AG10803 (cell line): ENCODE measurements at regions not wholly inside any gene's neighbourhood (a gene's known extent, or its start where the extent isn't known, plus 50 kb on each side); places are given as distances from the start of the nearest gene placed in this dataset.

ENCODE experiments used
- DNase-seq: peaks from one replicate; pipeline ENCODE4 v3.0.0; 2010; ENCODE audit warnings: low read depth
- H3K4me3 ChIP-seq: 2 replicates; pipeline ENCODE4 v1.5.1; 2011; ENCODE audit warnings: mild to moderate bottlenecking, low read length, control low read depth
- CTCF ChIP-seq: conservative IDR thresholded peaks from 2 replicates; pipeline ENCODE4 v1.5.1; 2011; ENCODE audit warnings: mild to moderate bottlenecking, low read length, control low read depth, inconsistent platforms

- no peak for DNase-seq
- no peak overlapping the region for H3K4me3 ChIP-seq
- TF ChIP-seq CTCF = no peak
Observed at GRCh38 chr13:64958106-64958505, 2272.0 kb downstream of the PCDH9 start.

GRCh38 chr13:64938660-64939059 lies 2291.5 kb downstream of the PCDH9 start:
- no peak for DNase-seq
- TF ChIP-seq CTCF = no peak
- H3K4me3 ChIP-seq = no peak overlapping the region

- no peak for DNase-seq
- no peak for TF ChIP-seq CTCF
- H3K4me3 ChIP-seq = no peak overlapping the region
Observed at GRCh38 chr13:64937302-64937701, 2292.8 kb downstream of the PCDH9 start.

- no peak for DNase-seq
- no peak overlapping the region for H3K4me3 ChIP-seq
- TF ChIP-seq CTCF = no peak
Observed at GRCh38 chr13:64936879-64937278, 2293.3 kb downstream of the PCDH9 start.

- H3K4me3 ChIP-seq = no peak overlapping the region
- no peak for DNase-seq
- no peak for TF ChIP-seq CTCF
Observed at GRCh38 chr13:64935441-64935840, 2294.7 kb downstream of the PCDH9 start.

- DNase-seq = no peak
Observed at GRCh38 chr13:64934569-64935362, 2295.4 kb downstream of the PCDH9 start.

More at GRCh38 chr13:64934569-64935362, 2295.4 kb downstream of the PCDH9 start:
- no peak for TF ChIP-seq CTCF
- no peak overlapping the region for H3K4me3 ChIP-seq
